MCF 10A (cell line): ENCODE measurements at regions not wholly inside any gene's neighbourhood (a gene's known extent, or its start where the extent isn't known, plus 50 kb on each side); places are given as distances from the start of the nearest gene placed in this dataset.

Source experiments
- BruUV-seq: library from RNA; stranded (reverse); fragments of 400-500 nt; replicated peaks from 2 replicates; lab custom pipeline; 2021; lab: Mats Ljungman, UMichigan
- CTCF ChIA-PET: fragments of 300-600 bp; sonication (Branson Sonifier 250); formaldehyde crosslinking; extraction: SDS; loops from one replicate; lab custom pipeline; 2021; ENCODE audit warnings: antibody characterized with exemption, inconsistent platforms; lab: Yijun Ruan, JAX
- POLR2A ChIA-PET: fragments of 300-600, 350-650 bp; sonication (Branson Sonifier 250); formaldehyde crosslinking; extraction: SDS; loops from one replicate; lab custom pipeline; 2020; ENCODE audit warnings: antibody characterized with exemption, inconsistent platforms; lab: Yijun Ruan, JAX
- DNase-seq: peaks from one replicate; pipeline ENCODE4 v3.0.0-alpha.2; 2018; ENCODE audit not compliant: unreplicated experiment
- H3K27ac Mint-ChIP-seq: one replicate; pipeline ENCODE4 v1.8.0; 2022; ENCODE audit warnings: mild to moderate bottlenecking, low read depth, mixed read lengths; ENCODE audit not compliant: unreplicated experiment
- H3K27me3 Mint-ChIP-seq: one replicate; pipeline ENCODE4 v1.8.0; 2022; ENCODE audit warnings: mixed read lengths; ENCODE audit not compliant: insufficient read depth, unreplicated experiment
- H3K36me3 Mint-ChIP-seq: one replicate; pipeline ENCODE4 v1.8.0; 2022; ENCODE audit warnings: mild to moderate bottlenecking, moderate library complexity, mixed read lengths; ENCODE audit not compliant: insufficient read depth, unreplicated experiment
- H3K4me1 Mint-ChIP-seq: one replicate; pipeline ENCODE4 v1.8.0; 2022; ENCODE audit warnings: mixed read lengths; ENCODE audit not compliant: insufficient read depth, unreplicated experiment
- H3K4me3 Mint-ChIP-seq: one replicate; pipeline ENCODE4 v1.8.0; 2022; ENCODE audit warnings: mild to moderate bottlenecking, moderate library complexity, mixed read lengths; ENCODE audit not compliant: unreplicated experiment
- H3K9me3 Mint-ChIP-seq: one replicate; pipeline ENCODE4 v1.8.0; 2022; ENCODE audit warnings: mixed read lengths; ENCODE audit not compliant: unreplicated experiment
- CTCF ChIP-seq: fragments of 200-600 bp; IDR thresholded peaks from one replicate; pipeline ENCODE4 v1.8.0; 2022; ENCODE audit warnings: antibody characterized with exemption, mild to moderate bottlenecking; ENCODE audit not compliant: unreplicated experiment
- intact Hi-C: fragments of 100-400 bp; cut with micrococcal nuclease; formaldehyde crosslinking; loops from 2 replicates; pipeline ENCODE4 v1.14.1; 2022

DNA sequence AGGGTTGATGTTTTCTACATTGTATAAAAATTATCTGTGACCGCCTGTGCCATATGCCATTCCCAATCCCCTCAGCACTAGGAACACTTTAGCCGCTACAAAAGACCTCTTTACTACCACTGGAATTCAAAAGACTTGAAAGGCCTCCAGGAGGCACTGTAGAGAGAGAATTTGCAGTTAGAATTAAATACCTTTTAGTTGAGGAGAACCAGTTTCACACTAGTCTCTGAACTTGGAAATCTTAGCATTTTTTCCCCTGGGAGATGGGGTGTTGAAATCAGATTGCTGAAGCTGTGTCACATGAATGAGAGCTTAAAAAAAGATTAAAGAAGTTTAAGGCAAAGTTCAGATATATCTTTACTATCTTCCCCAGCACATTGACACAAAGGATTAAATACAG, 291.0 kb downstream of the ADGRL2 start:
- no peak for TF ChIP-seq CTCF
- peak overlapping the region; percentile 16 for H3K27ac Mint-ChIP-seq
- no peaks in the 10 kb centered on the region for H3K36me3 Mint-ChIP-seq
- H3K9me3 Mint-ChIP-seq, result no peaks in the 10 kb centered on the region
- H3K4me3 Mint-ChIP-seq, result no peak overlapping the region
- intact Hi-C loops, result no loop called here
- no TSS peak for BruUV-seq
- H3K4me1 Mint-ChIP-seq, result peaks cover 3% of the 10 kb centered on the region
- no peaks in the 10 kb centered on the region for H3K27me3 Mint-ChIP-seq
- ChIA-PET CTCF (no interaction called here), POLR2A (interaction anchor here (0.6 kb wide), 1 partner anchor 213 kb away, joined by 3 read pairs; no protein-coding TSS in a partner anchor)
- peak; percentile 4 for DNase-seq

DNA sequence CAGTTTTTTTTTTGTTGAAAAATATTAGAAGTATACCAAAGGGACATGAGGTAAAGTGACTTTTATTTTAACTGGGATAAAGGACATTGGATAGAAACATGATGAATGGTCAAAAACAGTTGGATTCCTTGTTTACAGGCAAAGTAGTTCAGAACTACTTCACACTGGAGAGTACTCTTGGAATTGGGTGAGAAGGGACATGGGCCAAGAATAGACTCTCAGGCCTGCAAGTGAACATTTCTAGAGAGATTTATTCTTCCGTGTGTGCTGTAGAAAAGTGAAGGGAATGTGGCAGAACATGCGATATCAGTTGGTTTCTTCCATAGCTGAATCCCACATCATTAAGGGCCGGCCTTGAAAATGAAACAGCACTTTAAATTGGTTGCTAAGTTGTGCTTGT, 290.5 kb downstream of the ADGRL2 start:
- intact Hi-C loops, result no loop called here
- POLR2A ChIA-PET, result interaction anchor here (0.6 to 0.7 kb wide), 2 partner anchors 214 to 276 kb away, joined by 3 to 4 read pairs; no protein-coding TSS in a partner anchor
- Mint-ChIP-seq H3K36me3 (no peaks in the 10 kb centered on the region), H3K4me3 (no peak overlapping the region), H3K27me3 (no peaks in the 10 kb centered on the region), H3K27ac (peak overlapping the region; percentile 16), H3K4me1 (peaks cover 6% of the 10 kb centered on the region), H3K9me3 (no peaks in the 10 kb centered on the region)
- CTCF ChIA-PET, result interaction anchor here (1.1 to 2.0 kb wide), 2 partner anchors 13 to 41 kb away, joined by 3 to 5 read pairs; no protein-coding TSS in a partner anchor
- TF ChIP-seq CTCF, result no peak
- no TSS peak for BruUV-seq
- DNase-seq, result no peak

GRCh38 chr1:82090104-82090503, 289.4 kb downstream of the ADGRL2 start:
- Mint-ChIP-seq H3K27ac (no peak overlapping the region), H3K27me3 (no peaks in the 10 kb centered on the region), H3K9me3 (peaks cover 6% of the 10 kb centered on the region), H3K4me1 (peaks cover 6% of the 10 kb centered on the region), H3K4me3 (no peak overlapping the region), H3K36me3 (no peaks in the 10 kb centered on the region)
- TF ChIP-seq CTCF, result peak; percentile 40
- intact Hi-C loops, result loop anchor here (1.0 kb wide), 1 partner anchor 345 kb away; no protein-coding TSS in a partner anchor
- POLR2A ChIA-PET, result interaction anchor here (0.6 to 0.7 kb wide), 2 partner anchors 24 to 915 kb away, joined by 3 read pairs; no protein-coding TSS in a partner anchor
- no TSS peak for BruUV-seq
- CTCF ChIA-PET, result interaction anchor here (0.7 to 2.0 kb wide), 8 partner anchors 9 to 480 kb away, joined by 3 to 5 read pairs (median 3); no protein-coding TSS in a partner anchor
- DNase-seq, result peak; percentile 27

- ChIA-PET CTCF (no interaction called here), POLR2A (no interaction called here)
- H3K9me3 Mint-ChIP-seq, result peaks cover 7% of the 10 kb centered on the region
- no peaks in the 10 kb centered on the region for H3K27me3 Mint-ChIP-seq
- TF ChIP-seq CTCF, result no peak
- no peak for DNase-seq
- peaks cover 6% of the 10 kb centered on the region for H3K4me1 Mint-ChIP-seq
- intact Hi-C loops, result no loop called here
- no peak overlapping the region for H3K27ac Mint-ChIP-seq
- no peak overlapping the region for H3K4me3 Mint-ChIP-seq
- BruUV-seq, result no TSS peak
- no peaks in the 10 kb centered on the region for H3K36me3 Mint-ChIP-seq
Observed at GRCh38 chr1:82086739-82087138, 286.0 kb downstream of the ADGRL2 start.
